Ovary (tissue), 7 donors: ENCODE measurements at regions not wholly inside any gene's neighbourhood (a gene's known extent, or its start where the extent isn't known, plus 50 kb on each side); places are given as distances from the start of the nearest gene placed in this dataset.
"Not testable (repeated sequence)": the region's sequence is repeated elsewhere in the genome, so short reads cannot be mapped to it uniquely, and the experiment has no call there.

Experiments used
- DNase-seq, 5 donors: peaks; one replicate each; pipeline ENCODE4 v3.0.0-alpha.2; 2019 to 2020
- H3K27ac ChIP-seq, 2 donors: fragments of 200-600 bp; one replicate each; pipeline versions ENCODE4 v1.5.1 to v1.8.0; 2019 to 2022
- H3K27me3 ChIP-seq: fragments of 200-600 bp; one replicate; pipeline ENCODE4 v1.8.0; 2022
- H3K36me3 ChIP-seq: fragments of 200-600 bp; sonication (generic); one replicate; pipeline ENCODE4 v1.5.1; 2019
- H3K4me1 ChIP-seq: one replicate; pipeline ENCODE4 v1.8.1; 2013; ENCODE audit warnings: mild to moderate bottlenecking, moderate library complexity; ENCODE audit not compliant: insufficient read depth
- H3K4me3 ChIP-seq: fragments of 200-600 bp; sonication (generic); one replicate; pipeline ENCODE4 v1.5.1; 2017
- H3K9me3 ChIP-seq, 2 donors: fragments of 200-600 bp in 1 of 2; sonication (generic) in 1 of 2; one replicate each; pipeline versions ENCODE4 v1.5.1 to v1.8.1; 2013 to 2019; ENCODE audit warnings: mild to moderate bottlenecking in 1 of 2, moderate library complexity in 1 of 2
- CTCF ChIP-seq, 3 donors: fragments of 450-650 bp in 2 of 3; fragments of 200-600 bp in 1 of 3; IDR thresholded peaks; one replicate each; pipeline versions ENCODE4 v1.5.1 to v1.8.0; 2016 to 2022; ENCODE audit warnings: antibody characterized with exemption in 3 of 3, mild to moderate bottlenecking in 1 of 3
- EP300 ChIP-seq: sonication (generic); formaldehyde crosslinking; IDR thresholded peaks from one replicate; pipeline ENCODE4 v1.6.1; 2017; ENCODE audit warnings: antibody characterized with exemption
- POLR2A ChIP-seq: fragments of 450-650 bp; IDR thresholded peaks from one replicate; pipeline ENCODE4 v1.6.1; 2017; ENCODE audit warnings: antibody characterized with exemption, mild to moderate bottlenecking, moderate library complexity
- WGBS, 3 donors: extraction: QIAGEN DNeasy Blood & Tissue Kit in 1 of 3; methylation state at CpG; one replicate each; pipeline versions ENCODE4 v1.1.5 to v1.1.7; 2013 to 2017; 5-methylcytosine and 5-hydroxymethylcytosine counted together
- intact Hi-C, 4 donors: fragments of 100-400 bp; cut with DNase I; formaldehyde crosslinking; loops; one replicate each; pipeline versions ENCODE4 v1.11.0 to v1.15.1; 2022 to 2023
- donor health status: DM: no; HTN: no; CAD: no; lungs with moderate emphysema.
- donor health status: DM: no; HTN: no; CAD: no.
- donor health status: Bipolar disorder and iron deficiency.
- donor health status: DM: no; HTN: no; CAD: no.
- donor health status: DM: yes; HTN: yes; CAD: no.

DNA sequence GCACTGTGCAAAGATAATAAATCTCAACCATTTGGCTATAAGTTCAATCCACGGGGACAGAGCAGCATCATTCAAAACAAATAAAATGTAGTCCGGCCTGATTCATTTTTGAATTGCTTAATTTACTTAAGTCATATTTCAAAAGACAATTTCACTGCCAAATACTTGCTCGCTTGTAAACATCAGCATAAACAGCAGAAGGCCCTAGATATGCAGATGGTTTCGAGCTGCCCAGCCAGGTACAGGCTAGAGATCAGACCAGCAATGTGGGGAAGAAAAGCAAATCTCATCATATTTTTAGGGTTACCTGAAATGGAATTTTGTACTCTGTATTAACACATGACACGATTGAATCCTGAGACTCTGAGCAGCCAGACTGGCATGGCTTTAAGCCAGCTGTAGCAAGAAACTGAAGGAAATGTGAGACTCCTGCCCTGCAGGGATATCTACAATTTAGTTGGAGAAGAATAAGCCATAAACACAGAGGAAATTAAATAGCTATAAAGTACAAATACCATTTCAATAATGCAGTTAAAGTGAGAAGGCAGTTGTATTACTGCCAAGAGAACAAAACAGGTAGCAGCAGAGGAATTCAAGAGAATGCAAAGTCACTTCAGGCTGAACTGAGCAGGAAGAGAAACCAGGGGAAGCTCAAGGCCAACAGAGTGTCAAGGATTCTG, 440.3 kb downstream of the ETS1 start:
- Histone ChIP-seq H3K9me3 (no peaks in the 10 kb centered on the region), H3K4me3 (no peak overlapping the region), H3K27me3 (no peaks in the 10 kb centered on the region), H3K27ac (no peak overlapping the region), H3K36me3 (no peaks in the 10 kb centered on the region), H3K4me1 (no peaks in the 10 kb centered on the region)
- WGBS, 3 donors, result 21 to 29% (median 26%) methylated on average over 5 of the region's 5 CpGs
- DNase-seq, result no peak
- TF ChIP-seq POLR2A (no peak), CTCF (IDR thresholded peaks at IDR 0.05) (no peak), EP300 (no peak)
- intact Hi-C loops, result no loop called here

- H3K27me3 ChIP-seq, H3K4me3 ChIP-seq, intact Hi-C loops, H3K36me3 ChIP-seq, DNase-seq, H3K4me1 ChIP-seq, H3K27ac ChIP-seq, H3K9me3 ChIP-seq: not testable (repeated sequence)
- 94 to 100% (median 100%) methylated on average over 1 to 5 of the region's 6 CpGs for WGBS, 3 donors
These were observed 447.1 kb downstream of the ETS1 start for GRCh38 chr11:128140293-128140692.

DNA sequence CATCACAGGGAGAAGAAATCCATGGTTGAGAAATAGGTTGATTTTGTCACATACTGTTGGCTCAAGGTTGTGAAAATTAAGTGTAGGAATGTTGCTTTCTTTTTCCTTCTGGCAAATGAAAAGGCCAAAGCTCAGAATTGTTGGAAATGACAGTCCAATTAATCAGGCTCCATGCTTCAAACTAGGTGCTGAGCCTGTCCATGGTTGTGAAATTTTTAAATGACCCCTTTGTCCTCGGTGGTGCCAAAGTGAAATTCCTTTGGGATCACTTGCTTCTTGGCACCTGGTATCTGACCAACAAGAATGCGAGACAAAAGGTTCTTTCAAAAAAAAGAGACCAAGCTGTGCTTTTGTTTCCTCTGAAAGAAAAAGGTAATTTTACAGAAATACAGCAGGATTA, 451.9 kb downstream of the ETS1 start:
- H3K27ac ChIP-seq, result no peak overlapping the region
- DNase-seq, result no peak
- H3K27me3 ChIP-seq, result no peaks in the 10 kb centered on the region
- no peaks in the 10 kb centered on the region for H3K36me3 ChIP-seq
- intact Hi-C loops, result no loop called here
- no peaks in the 10 kb centered on the region for H3K4me1 ChIP-seq
- no peaks in the 10 kb centered on the region for H3K9me3 ChIP-seq
- H3K4me3 ChIP-seq, result no peak overlapping the region
- TF ChIP-seq POLR2A, result no peak
- no peak for TF ChIP-seq CTCF (IDR thresholded peaks at IDR 0.05)
- no peak for TF ChIP-seq EP300
- 77 to 82% (median 80%) methylated on average over 2 of the region's 2 CpGs for WGBS, 3 donors

DNA sequence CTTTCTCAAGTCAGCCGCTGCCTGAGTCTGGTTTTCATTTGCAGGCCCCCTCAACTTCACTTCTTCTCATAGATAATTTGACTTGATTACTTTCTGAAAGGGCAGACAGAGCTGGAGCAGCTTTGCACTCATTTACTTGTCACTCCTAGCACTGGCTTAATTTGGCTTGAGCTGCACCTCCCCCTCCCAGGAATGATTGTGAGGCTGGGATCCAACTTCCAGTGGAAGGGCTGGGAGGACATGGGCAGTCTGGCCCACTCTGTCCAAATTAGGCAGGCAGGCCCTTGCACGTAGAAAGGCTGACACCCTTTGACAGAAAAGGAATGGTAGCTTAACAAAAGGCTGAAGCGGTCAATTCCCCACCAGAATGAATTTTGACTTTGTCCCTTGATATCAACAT, 453.9 kb downstream of the ETS1 start:
- Histone ChIP-seq H3K4me1 (no peaks in the 10 kb centered on the region), H3K36me3 (no peaks in the 10 kb centered on the region), H3K9me3 (no peaks in the 10 kb centered on the region), H3K4me3 (no peak overlapping the region), H3K27ac (no peak overlapping the region), H3K27me3 (no peaks in the 10 kb centered on the region)
- TF ChIP-seq POLR2A (no peak), EP300 (no peak), CTCF (IDR thresholded peaks at IDR 0.05) (no peak)
- DNase-seq, result no peak
- WGBS, 3 donors, result 54 to 64% (median 59%) methylated on average over 3 of the region's 3 CpGs
- intact Hi-C loops, result no loop called here

GRCh38 chr11:128130052-128130451, 457.3 kb downstream of the ETS1 start:
- TF ChIP-seq EP300 (no peak), POLR2A (no peak), CTCF (IDR thresholded peaks at IDR 0.05) (no peak)
- intact Hi-C loops, result no loop called here
- no peak for DNase-seq
- H3K27ac ChIP-seq, result no peak overlapping the region
- no peaks in the 10 kb centered on the region for H3K4me1 ChIP-seq
- H3K4me3 ChIP-seq, result no peak overlapping the region
- H3K9me3 ChIP-seq, result no peaks in the 10 kb centered on the region
- no peaks in the 10 kb centered on the region for H3K27me3 ChIP-seq
- H3K36me3 ChIP-seq, result no peaks in the 10 kb centered on the region
